NCI-H69 (cell line): ENCODE measurements at regions not wholly inside any gene's neighbourhood (a gene's known extent, or its start where the extent isn't known, plus 50 kb on each side); places are given as distances from the start of the nearest gene placed in this dataset.

Experiments used
- DNase-seq: peaks from one replicate; lab custom pipeline; 2025; lab: John Stamatoyannopoulos, UW

DNA sequence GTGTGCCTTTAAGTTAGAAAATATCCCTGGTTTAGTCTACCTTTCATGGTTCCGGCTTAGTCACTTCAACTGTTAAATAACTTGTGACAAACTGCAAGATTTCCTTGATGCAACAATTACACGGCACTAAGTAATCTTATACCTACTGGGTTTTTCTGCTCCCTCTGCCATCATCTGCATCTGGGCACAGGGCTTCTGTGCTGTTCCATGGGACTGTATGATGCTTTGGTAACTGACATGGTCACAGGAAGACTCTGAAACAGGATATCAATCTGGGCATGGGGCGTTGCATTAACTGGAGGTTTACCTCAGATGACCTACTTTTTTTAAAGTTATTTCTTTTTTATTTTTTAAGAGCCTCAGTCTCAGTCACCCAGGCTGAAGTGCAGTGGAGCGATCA, 365.4 kb downstream of the SS18 start:
- no peak for DNase-seq

GRCh38 chr18:25724121-25724520, 366.3 kb downstream of the SS18 start:
- DNase-seq: no peak

- DNase-seq: no peak
Measured at GRCh38 chr18:25713103-25713502, 361.1 kb upstream of the ZNF521 start.

GRCh38 chr18:25710981-25711380, 359.0 kb upstream of the ZNF521 start:
- no peak for DNase-seq

GRCh38 chr18:25705650-25706049, 353.7 kb upstream of the ZNF521 start:
- DNase-seq: no peak

DNA sequence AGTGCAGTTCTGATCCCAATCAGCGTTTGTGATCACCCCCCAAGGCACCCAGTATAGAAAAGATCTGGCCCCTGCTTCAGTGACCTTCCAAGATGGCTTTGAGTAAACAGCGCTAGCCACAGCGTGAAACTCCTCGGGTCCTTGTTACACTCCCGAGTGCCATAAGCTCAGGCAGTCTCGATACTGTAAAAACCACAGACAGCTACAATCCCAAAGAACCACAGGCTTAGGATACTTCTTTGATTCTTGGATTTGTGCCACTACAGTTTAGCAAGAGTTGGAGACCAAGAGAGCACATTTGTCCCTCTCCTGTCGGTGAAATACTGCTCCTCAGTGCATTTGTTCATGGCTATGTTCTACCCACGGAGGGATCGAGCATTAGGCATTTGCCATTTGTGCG, 352.5 kb upstream of the ZNF521 start:
- DNase-seq: peak; percentile 44

DNA sequence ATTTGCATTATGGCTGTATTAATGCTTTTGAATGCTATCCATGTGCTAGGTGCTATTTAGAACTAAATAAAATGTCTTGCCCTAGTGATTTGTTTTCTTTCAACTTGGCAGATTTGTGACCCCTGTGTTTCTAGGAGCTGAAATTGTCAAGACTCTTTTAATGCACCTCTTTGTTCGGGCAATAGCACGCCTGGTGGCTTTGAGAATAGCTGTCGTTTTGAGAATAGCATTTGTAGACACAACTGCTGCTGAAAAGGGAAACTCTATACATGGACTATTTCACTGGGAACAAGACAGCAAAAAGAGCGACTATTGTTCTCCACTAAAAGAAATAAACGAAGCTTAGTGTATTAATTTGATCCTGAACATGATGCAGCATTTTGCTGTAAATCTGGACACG, 352.1 kb upstream of the ZNF521 start:
- DNase-seq: peak; percentile 48

GRCh38 chr18:25701821-25702220, 349.9 kb upstream of the ZNF521 start:
- no peak for DNase-seq

DNA sequence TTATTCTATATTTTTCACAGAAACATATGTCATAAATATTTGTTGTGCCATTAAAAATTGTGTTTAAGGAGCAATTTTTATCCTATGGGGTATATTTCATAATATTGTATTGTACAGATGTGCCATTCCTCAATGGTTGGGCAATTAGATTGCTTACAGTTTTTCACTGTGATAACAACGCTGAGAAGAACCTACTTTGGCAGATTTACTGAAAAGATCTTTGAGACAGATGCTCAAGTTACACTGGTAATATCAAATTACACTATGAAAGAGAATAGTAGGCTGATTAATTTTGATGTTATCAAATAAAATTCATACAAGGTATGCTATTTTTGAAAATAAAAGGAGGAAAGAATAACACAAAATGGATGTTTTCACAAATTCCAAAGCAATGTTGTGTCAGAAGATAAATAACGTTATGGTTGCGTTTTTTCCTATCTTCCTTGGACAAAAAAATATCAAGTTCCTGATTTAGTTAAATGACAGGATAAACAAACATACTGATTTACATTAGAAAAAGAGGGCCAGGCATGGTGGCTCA, 335.1 kb upstream of the ZNF521 start:
- DNase-seq: no peak

DNA sequence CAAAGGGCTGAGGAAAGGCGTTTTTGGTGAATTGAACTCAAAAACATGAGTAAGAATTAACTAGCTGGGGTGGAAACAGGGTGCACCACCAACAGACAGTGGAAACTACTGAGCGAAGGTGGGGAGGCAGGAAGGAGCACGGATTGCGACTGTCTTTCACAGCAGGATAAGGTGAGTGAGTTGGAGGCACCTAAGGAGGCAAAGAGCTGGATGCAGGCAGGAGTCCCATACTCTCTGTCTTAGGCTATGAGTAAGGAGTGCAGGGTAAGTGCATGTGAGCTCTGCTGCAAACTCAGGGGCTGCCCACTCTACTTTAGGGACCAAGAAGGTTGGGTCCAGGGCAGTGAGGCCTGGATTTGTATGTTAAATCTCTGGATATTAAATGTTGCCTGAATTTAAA, 333.1 kb upstream of the ZNF521 start:
- DNase-seq: no peak

- DNase-seq: peak; percentile 37
Measured at GRCh38 chr18:25679491-25679890, 327.5 kb upstream of the ZNF521 start.

DNA sequence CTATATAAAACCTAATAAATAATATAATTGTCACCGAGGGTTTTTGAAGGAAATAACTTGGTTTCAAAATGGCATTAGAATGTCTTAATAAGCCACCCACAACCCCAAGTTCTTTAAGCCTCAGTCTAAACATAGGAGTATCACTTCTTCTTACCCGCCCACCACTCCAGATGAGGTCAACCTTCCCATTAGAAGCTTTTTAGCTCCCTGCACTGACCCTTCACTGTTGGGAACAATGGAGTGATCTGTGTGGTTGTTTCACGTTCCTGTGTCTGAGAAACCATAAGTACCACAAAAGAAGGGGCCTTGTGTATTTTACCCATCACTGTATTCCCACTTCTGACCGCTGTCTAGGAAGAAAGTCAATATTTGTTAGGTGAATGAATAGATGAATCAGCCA, 326.3 kb upstream of the ZNF521 start:
- peak; percentile 17 for DNase-seq

GRCh38 chr18:25675123-25675850, 323.3 kb upstream of the ZNF521 start:
- peak; percentile 16 for DNase-seq

GRCh38 chr18:25674183-25674582, 322.2 kb upstream of the ZNF521 start:
- no peak for DNase-seq

- DNase-seq: peak; percentile 45
Measured at GRCh38 chr18:25672490-25672889, 320.5 kb upstream of the ZNF521 start.

DNA sequence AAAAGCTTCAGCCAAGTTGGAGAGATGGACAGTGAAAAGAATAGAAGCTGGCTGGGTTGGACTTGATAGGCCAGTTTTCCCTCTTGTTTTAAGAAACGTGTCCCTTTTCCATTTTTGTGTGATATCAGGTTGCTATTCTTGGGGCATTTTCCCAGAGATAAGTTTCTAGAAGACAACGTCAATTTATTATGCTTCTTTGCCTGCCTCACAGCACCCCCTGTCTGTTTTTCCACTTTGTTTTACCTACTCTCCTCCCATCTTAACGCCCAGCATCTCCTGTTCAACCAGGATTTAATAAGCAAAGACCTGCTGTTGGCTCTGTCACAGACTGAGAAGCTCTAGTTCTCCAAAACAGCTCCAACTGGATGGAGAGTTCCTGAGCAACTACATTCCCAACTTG, 317.8 kb upstream of the ZNF521 start:
- DNase-seq: no peak

- no peak for DNase-seq
Measured at GRCh38 chr18:25662272-25662671, 310.3 kb upstream of the ZNF521 start.

DNA sequence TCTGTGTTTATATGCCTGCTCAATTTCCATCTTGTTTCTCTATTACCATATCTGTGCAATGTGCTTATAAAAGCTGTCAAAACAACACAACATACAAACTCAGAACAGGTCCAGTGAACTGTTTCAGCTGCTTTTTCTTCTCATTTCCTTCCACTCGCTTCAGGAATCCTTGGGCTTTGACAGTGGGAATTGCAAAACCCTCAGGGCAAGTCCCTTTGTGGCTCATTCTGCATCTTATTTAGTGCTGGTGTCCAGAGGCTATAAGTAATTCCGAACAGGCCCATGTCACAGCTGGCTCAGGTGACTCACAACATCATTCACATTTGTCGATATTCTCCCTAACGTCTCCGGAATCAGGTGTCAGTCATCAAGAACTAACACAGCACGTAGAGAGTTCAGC, 309.9 kb upstream of the ZNF521 start:
- no peak for DNase-seq

GRCh38 chr18:25659541-25659940, 307.6 kb upstream of the ZNF521 start:
- DNase-seq: no peak

DNA sequence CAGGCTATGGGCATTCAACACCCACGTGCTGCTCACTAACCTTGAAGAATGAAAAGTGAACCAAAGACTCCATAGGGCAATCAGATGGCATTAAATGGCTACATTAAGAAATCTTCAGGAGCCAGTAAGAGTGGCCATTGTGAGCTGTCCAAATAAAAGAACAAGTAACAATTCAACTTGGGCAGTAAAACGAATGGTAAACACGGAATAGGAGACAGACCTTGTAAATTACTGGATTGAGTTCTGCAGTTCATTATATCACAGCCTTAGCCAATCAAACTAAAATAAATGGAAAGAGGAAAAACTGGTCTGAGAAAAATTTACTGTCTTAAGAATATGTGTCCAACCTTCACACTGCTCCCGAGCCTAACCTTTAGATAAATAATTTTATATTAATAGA, 306.5 kb upstream of the ZNF521 start:
- DNase-seq: no peak

DNA sequence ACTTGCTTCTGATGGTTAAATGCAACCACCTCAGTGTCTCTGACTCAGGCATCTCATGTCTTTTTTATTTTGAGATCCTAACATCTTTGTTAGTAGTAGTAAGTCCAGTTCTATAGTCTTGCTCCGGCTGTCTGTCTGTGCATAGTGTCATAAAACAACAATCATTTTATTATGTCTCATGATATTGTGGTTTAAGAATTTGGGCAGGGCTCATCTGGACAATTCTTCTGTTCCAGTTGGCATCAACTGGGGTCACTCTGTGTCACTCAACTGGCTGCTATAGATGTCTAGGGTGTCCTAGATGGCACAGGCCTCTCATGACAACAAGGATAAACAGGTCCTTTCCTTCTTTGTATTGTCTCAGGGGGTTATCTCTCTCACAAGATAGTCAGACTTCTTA, 299.6 kb upstream of the ZNF521 start:
- DNase-seq: no peak

DNA sequence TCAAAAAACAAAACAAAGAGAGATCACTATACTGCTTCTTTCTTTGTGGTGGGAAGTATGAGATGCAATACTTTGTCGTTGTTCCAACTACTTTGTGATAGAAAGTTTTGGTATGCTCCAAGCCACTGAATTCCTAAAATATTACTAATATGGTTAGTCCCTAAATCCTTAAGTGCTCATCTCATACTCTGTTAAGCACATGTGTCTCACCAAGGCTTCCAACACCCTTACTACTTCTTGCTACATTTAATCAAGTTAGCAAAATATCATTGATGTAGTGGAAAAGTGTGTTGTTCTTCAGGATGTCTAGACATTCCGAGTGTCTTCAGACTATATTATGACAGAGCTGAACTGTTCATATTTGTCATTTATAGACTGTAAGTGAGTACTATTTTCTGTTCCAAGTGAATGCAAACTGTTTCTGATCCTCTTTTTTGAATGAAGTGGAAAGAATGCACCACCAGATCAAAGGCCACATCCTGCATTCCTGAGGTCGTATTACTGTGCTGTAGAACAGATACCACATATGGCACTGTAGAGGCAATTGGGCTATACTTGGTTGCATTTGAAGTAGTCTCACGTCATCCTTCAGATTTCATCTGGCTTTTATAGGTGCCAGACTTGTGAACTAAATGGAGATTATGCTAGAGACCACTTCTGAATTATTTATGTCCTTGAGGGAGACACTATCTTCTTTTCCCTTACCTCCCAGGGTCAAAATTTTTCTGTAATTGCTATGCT, 298.4 kb upstream of the ZNF521 start:
- no peak for DNase-seq

DNA sequence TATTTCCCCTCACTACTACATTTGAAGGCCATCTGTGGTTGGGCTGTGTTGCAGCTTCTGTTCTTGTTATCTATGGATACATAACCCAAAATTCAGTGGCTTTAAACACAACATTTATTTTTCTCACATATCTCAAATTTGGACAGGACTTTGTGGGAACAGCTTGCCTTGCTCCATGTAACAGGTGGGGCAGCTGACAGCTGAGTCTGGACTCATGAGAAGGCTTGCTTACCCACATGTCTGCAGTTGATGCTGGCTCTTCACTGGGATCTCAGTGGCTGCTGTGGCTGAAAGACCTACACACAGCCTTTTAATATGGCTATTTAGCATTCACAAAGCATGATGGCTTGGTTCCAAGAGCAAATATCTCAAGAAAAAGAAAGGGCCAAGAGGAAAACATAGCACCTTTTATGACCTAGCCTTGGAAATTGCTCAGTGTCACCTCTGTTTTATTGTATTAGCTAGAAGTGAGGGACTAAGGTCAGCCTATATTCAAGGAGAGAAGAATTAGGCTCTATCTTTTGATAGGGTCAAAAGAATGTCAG, 296.8 kb upstream of the ZNF521 start:
- no peak for DNase-seq
